Neural cell (in vitro differentiated cells): ENCODE measurements at regions not wholly inside any gene's neighbourhood (a gene's known extent, or its start where the extent isn't known, plus 50 kb on each side); places are given as distances from the start of the nearest gene placed in this dataset.

Experiments used
- CTCF ChIP-seq: fragments of 450-650 bp; IDR thresholded peaks from 2 replicates; pipeline ENCODE4 v1.5.1; 2014; ENCODE audit warnings: antibody characterized with exemption, mild to moderate bottlenecking, moderate library complexity; ENCODE audit not compliant: poor library complexity, severe bottlenecking
- EP300 ChIP-seq: fragments of 450-650 bp; conservative IDR thresholded peaks from 2 replicates; pipeline ENCODE4 v1.6.1; 2014; ENCODE audit warnings: antibody characterized with exemption, mild to moderate bottlenecking, moderate library complexity; ENCODE audit not compliant: poor library complexity, severe bottlenecking
- POLR2AphosphoS5 ChIP-seq: IDR thresholded peaks from 2 replicates; pipeline ENCODE4 v1.6.1; 2012
- REST ChIP-seq: IDR thresholded peaks from 2 replicates; pipeline ENCODE4 v1.6.1; 2012; ENCODE audit warnings: borderline replicate concordance

GRCh38 chr19:31781542-31781941 is 432.3 kb upstream of the TSHZ3 start:
- TF ChIP-seq CTCF (no peak), EP300 (no peak), POLR2AphosphoS5 (no peak), REST (no peak)
